ENCODE measurements at regions not wholly inside any gene's neighbourhood (a gene's known extent, or its start where the extent isn't known, plus 50 kb on each side); places are given as distances from the start of the nearest gene placed in this dataset.
"Not testable (repeated sequence)": the region's sequence is repeated elsewhere in the genome, so short reads cannot be mapped to it uniquely, and the experiment has no call there.

DNA sequence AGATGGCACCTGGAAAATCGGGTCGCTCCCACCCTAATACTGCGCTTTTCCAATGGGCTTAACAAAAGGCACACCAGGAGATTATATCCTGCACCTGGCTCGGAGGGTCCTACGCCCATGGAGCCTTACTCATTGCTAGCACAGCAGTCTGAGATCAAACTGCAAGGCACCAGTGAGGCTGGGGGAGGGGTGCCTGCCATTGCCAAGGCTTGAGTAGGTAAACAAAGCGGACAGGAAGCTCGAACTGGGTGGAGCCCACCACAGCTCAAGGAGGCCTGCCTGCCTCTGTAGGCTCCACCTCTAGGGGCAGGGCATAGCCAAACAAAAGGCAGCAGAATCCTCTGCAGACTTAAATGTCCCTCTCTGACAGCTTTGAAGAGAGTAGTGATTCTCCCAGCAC is 814.8 kb downstream of the SEMA5A start:
- H2BK5ac ChIP-seq (ENCODE audit: low read depth, low read length); H3K23ac ChIP-seq (ENCODE audit: insufficient read length); H3K18ac ChIP-seq (ENCODE audit: extremely low read depth, low read length); H3K4me3 ChIP-seq (ENCODE audit: extremely low read depth in 1 of 4, insufficient read depth in 2 of 4, low read depth in 3 of 4, low read length in 4 of 4); H3K4me1 ChIP-seq (replicated peaks in 1 of 4; ENCODE audit: control insufficient read depth in 3 of 4, insufficient read depth in 4 of 4, low read length in 3 of 4); H2BK20ac ChIP-seq (ENCODE audit: low read length); H3K27me3 ChIP-seq (replicated peaks in 1 of 4; ENCODE audit: control insufficient read depth in 3 of 4, extremely low read depth in 1 of 4, insufficient read depth in 3 of 4, low read length in 3 of 4); H3K79me2 ChIP-seq (ENCODE audit: control insufficient read depth in 1 of 2, insufficient read depth in 2 of 2, low read length in 2 of 2); H4K5ac ChIP-seq (ENCODE audit: insufficient read length, low read depth, low read length); H3K9ac ChIP-seq (replicated peaks in 1 of 4; ENCODE audit: extremely low read depth in 1 of 4, low read depth in 3 of 4, low read length in 3 of 4); H3K4ac ChIP-seq (replicated peaks; ENCODE audit: insufficient read length, low read depth, low read length); H4K20me1 ChIP-seq (replicated peaks in 1 of 2; ENCODE audit: control insufficient read depth in 1 of 2, insufficient read depth in 2 of 2, low read length in 2 of 2); H2AK5ac ChIP-seq (ENCODE audit: low read depth, low read length); DNase-seq (ENCODE audit: low read depth in 1 of 2, low spot score in 2 of 2); FAIRE-seq; H3K4me2 ChIP-seq (ENCODE audit: insufficient read depth in 1 of 2, low read depth in 2 of 2, low read length in 2 of 2); H3K23me2 ChIP-seq (ENCODE audit: low read depth, low read length); H2AFZ ChIP-seq (ENCODE audit: low read length); POLR2A ChIA-PET (ENCODE audit: partially characterized antibody); H4K8ac ChIP-seq (ENCODE audit: extremely low read depth, insufficient read depth, low read length); H3K27ac ChIP-seq (ENCODE audit: low read depth, low read length); H3K14ac ChIP-seq (ENCODE audit: insufficient read length); H3K79me1 ChIP-seq (ENCODE audit: low read depth, low read length); H2BK15ac ChIP-seq (ENCODE audit: low read length); H2BK12ac ChIP-seq (ENCODE audit: low read depth, low read length); H3K36me3 ChIP-seq (ENCODE audit: control insufficient read depth in 2 of 4, insufficient read depth in 4 of 4, low read length in 3 of 4); H3K56ac ChIP-seq (replicated peaks; ENCODE audit: insufficient read length, low read depth, low read length); H4K91ac ChIP-seq (replicated peaks; ENCODE audit: insufficient read length, low read length); H2BK120ac ChIP-seq (replicated peaks; ENCODE audit: low read depth, low read length): not testable (repeated sequence)
- H3K9me3 ChIP-seq (ENCODE audit: insufficient read depth in 2 of 2, low read depth in 1 of 2, low read length in 1 of 2): peaks cover 14% of the 10 kb centered on the region in 2 experiments
- CTCF ChIA-PET (ENCODE audit: partially characterized antibody): interaction anchor here (0.8 kb wide), 1 partner anchor 11 kb away, joined by 3 read pairs; no protein-coding TSS in a partner anchor
- 93% methylated on average over 7 of the region's 7 CpGs; no CpG with 5 or more reads in 1 of the 2 experiments for WGBS, 2 experiments (ENCODE audit: extremely low coverage in 1 of 2, insufficient coverage in 1 of 2, insufficient read length in 1 of 2, insufficient replicate concordance in 2 of 2, low coverage in 1 of 2, low lambda C conversion rate in 2 of 2, missing lambda C conversion rate in 1 of 2)

Measured in H1 (cell line).